Middle frontal gyrus (tissue), 1 donor: ENCODE measurements at regions not wholly inside any gene's neighbourhood (a gene's known extent, or its start where the extent isn't known, plus 50 kb on each side); places are given as distances from the start of the nearest gene placed in this dataset.
"Not testable (repeated sequence)": the region's sequence is repeated elsewhere in the genome, so short reads cannot be mapped to it uniquely, and the experiment has no call there.

ENCODE experiments used
- DNase-seq: peaks from one replicate; pipeline ENCODE4 v3.0.0-alpha.2; 2015; ENCODE audit warnings: low spot score; ENCODE audit errors: extremely low spot score

GRCh38 chr4:91997045-91997444, 306.7 kb upstream of the GRID2 start:
- DNase-seq = no peak

- DNase-seq = no peak
These were observed 290.6 kb upstream of the GRID2 start for GRCh38 chr4:92012899-92013867.

GRCh38 chr4:92014067-92014466, 289.7 kb upstream of the GRID2 start:
- DNase-seq = no peak

- DNase-seq = no peak
These were observed 282.6 kb upstream of the GRID2 start for GRCh38 chr4:92021203-92021602.

GRCh38 chr4:92021788-92022187, 282.0 kb upstream of the GRID2 start:
- no peak for DNase-seq

GRCh38 chr4:92028830-92029229, 274.9 kb upstream of the GRID2 start:
- DNase-seq = not testable (repeated sequence)

- DNase-seq = no peak
These were observed 271.9 kb upstream of the GRID2 start for GRCh38 chr4:92031825-92032224.

GRCh38 chr4:92035666-92036065, 268.1 kb upstream of the GRID2 start:
- no peak for DNase-seq

GRCh38 chr4:92045718-92046117, 258.0 kb upstream of the GRID2 start:
- DNase-seq = no peak

GRCh38 chr4:92047209-92047875, 256.4 kb upstream of the GRID2 start:
- DNase-seq = no peak

GRCh38 chr4:92050875-92051274, 252.9 kb upstream of the GRID2 start:
- DNase-seq = no peak

GRCh38 chr4:92059615-92060014, 244.2 kb upstream of the GRID2 start:
- no peak for DNase-seq

GRCh38 chr4:92060333-92060732, 243.4 kb upstream of the GRID2 start:
- no peak for DNase-seq

- no peak for DNase-seq
These were observed 239.2 kb upstream of the GRID2 start for GRCh38 chr4:92064574-92064973.

GRCh38 chr4:92066485-92066884, 237.3 kb upstream of the GRID2 start:
- no peak for DNase-seq

- no peak for DNase-seq
These were observed 232.2 kb upstream of the GRID2 start for GRCh38 chr4:92071587-92071986.

- no peak for DNase-seq
These were observed 228.9 kb upstream of the GRID2 start for GRCh38 chr4:92074839-92075238.

- DNase-seq = no peak
These were observed 212.9 kb upstream of the GRID2 start for GRCh38 chr4:92090887-92091286.

- DNase-seq = no peak
These were observed 212.4 kb upstream of the GRID2 start for GRCh38 chr4:92091335-92091734.

GRCh38 chr4:92099861-92100260, 203.9 kb upstream of the GRID2 start:
- DNase-seq = no peak

GRCh38 chr4:92100975-92101374, 202.8 kb upstream of the GRID2 start:
- no peak for DNase-seq

- DNase-seq = no peak
These were observed 202.0 kb upstream of the GRID2 start for GRCh38 chr4:92101737-92102172.

GRCh38 chr4:92104506-92104905, 199.3 kb upstream of the GRID2 start:
- DNase-seq = no peak
